HG02840 (cell line): ENCODE measurements at regions not wholly inside any gene's neighbourhood (a gene's known extent, or its start where the extent isn't known, plus 50 kb on each side); places are given as distances from the start of the nearest gene placed in this dataset.
"Not testable (repeated sequence)": the region's sequence is repeated elsewhere in the genome, so short reads cannot be mapped to it uniquely, and the experiment has no call there.

Source experiments
- ATAC-seq: cut with Tn5 transposase; IDR thresholded peaks from one replicate; pipeline ENCODE4 v1.9.1; 2021; ENCODE audit warnings: mild to moderate bottlenecking, moderate library complexity, moderate number of reproducible peaks; ENCODE audit not compliant: unreplicated experiment, low FRiP score

- ATAC-seq = no peak
Observed at GRCh38 chr3:163533381-163533780, 1544.9 kb downstream of the SI start.

- ATAC-seq = no peak
Observed at GRCh38 chr3:163523375-163523774, 1554.9 kb downstream of the SI start.

- no peak for ATAC-seq
Observed at GRCh38 chr3:163521261-163521660, 1557.0 kb downstream of the SI start.

- no peak for ATAC-seq
Observed at GRCh38 chr3:163518065-163518464, 1560.2 kb downstream of the SI start.

GRCh38 chr3:163513149-163513657 lies 1565.1 kb downstream of the SI start:
- ATAC-seq = no peak

GRCh38 chr3:163508206-163508605 lies 1570.1 kb downstream of the SI start:
- no peak for ATAC-seq

DNA sequence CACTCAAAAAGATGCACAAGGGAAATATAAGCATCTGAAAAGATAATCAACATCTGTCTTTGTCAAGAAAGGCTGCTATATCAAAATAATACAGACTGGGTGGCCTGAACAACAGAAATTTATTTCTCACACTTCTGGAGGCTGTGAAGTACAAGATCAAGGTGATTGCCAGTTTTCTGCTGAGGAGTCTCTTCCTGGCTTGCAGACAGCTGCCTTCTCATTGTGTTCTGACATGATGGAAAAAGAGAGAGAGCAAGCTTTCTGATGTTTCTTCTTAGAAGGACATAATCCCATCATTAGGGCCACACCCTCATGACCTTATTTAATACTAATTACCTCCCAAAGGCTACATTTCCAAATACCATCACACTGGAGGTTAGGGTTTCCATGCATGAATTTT lies 1573.3 kb downstream of the SI start:
- no peak for ATAC-seq

DNA sequence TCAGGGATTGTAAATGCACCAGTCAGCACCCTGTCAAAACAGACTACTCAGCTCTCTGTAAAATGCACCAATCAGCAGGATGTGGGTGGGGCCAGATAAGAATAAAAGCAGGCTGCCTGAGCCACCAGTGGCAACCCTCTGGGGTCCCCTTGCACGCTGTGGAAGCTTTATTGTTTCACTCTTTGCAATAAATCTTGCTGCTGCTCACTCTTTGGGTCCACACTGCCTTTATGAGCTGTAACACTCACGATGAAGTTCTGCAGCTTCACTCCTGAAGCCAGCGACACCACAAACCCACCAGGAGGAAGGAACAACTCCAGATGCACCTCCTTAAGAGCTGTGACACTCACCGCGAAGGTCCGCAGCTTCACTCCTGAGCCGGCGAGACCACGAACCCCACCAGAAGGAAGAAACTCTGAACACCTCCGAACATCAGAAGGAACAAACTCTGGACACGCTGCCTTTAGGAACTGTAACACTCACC lies 1578.5 kb downstream of the SI start:
- not testable (repeated sequence) for ATAC-seq

DNA sequence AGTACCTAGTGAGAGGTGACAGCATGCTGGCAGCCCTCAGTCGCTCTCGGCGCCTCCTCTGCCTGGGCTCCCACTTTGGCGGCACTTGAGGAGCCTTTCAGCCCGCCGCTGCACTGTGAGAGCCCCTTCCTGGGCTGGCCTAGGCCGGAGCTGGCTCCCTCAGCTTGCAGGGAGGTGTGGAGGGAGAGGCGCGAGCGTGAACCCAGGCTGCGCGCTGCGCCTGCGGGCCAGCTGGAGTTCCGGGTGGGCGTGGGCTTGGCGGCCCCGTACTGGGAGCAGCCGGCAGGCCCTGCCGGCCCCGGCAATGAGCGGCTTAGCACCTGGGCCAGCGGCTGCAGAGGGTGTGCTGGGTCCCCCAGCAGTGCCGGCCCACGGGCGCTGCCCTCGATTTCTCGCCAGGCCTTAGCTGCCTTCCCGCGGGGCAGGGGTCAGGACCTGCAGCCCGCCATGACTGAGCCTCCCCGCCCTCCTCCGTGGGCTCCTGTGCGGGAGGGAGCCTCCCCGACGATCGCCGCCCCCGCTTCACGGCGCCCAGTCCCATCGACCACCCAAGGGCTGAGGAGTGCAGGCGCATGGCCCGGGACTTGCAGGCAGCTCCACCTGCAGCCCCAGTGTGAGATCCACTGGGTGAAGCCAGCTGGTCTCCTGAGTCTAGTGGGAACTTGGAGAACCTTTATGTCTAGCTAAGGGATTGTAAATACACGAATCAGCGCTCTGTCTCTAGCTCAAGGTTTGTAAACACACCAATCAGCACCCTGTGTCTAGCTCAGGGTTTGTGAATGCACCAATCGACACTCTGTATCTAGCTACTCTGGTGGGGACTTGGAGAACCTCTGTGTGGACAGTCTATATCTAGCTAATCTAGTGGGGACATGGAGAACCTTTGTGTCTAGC lies 1579.2 kb downstream of the SI start:
- ATAC-seq = not testable (repeated sequence)

- no peak for ATAC-seq
Observed at GRCh38 chr3:163491714-163492113, 1586.6 kb downstream of the SI start.

DNA sequence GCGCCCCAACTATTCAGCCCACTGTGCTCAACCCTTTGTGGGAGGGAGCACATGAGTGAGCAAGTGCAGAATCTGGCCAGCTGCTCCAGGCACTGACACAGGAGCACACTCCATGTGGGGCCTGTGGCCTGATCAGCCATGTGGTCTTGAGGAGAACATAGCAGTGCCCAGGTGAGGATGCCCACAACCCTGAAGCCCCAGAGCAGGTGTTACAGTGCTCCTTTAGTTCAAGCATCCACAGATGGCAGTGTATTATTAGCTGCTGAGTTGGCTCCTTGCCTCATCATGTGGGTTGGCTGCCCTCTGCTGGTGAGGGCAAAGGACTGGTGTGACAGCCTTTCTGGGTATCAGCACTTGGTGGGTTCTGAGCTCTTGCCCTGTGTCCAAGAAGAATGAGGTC lies 1588.2 kb downstream of the SI start:
- peak; percentile 58 for ATAC-seq

DNA sequence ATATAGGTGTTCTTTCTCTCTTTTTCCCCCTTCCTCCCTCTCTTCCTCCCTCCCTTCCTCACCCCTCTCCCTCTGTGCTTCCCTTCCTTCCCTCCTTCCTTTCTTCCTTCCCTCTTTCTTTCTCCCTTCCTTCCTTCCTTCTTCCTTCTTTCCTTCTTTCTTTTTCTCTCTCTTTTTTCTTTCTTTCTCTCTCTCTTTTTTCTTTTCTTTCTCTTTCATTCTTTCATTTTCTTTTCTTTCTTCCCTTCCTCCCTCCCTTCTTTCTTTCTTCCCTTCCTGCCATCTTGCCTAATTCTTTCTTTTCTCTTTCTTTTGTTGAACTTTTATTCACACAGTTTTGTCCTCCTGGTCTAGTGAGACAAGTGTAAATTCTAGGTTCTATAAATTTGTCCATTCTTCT lies 1595.6 kb downstream of the SI start:
- ATAC-seq = no peak

GRCh38 chr3:163481738-163482137 lies 1596.6 kb downstream of the SI start:
- ATAC-seq = no peak

DNA sequence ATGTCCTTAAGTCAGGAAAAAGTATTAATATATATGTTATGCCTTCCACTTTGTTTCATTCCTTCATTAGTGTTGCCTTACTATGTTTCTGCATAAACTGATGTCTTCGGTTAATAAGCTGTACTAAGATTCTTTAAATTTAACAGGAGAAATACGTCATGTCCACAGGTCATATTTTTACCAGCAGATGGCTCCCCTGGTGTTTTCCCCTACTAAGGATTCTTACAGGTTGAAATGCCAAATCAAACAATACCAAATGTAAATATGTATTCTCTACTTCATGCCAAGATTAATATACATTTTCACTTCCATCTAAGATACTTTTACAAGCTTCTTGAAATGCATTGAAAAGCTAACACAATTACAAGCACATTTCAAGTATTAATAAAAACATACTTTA lies 1602.1 kb downstream of the SI start:
- no peak for ATAC-seq

GRCh38 chr3:163474766-163475165 lies 1603.5 kb downstream of the SI start:
- ATAC-seq = no peak

DNA sequence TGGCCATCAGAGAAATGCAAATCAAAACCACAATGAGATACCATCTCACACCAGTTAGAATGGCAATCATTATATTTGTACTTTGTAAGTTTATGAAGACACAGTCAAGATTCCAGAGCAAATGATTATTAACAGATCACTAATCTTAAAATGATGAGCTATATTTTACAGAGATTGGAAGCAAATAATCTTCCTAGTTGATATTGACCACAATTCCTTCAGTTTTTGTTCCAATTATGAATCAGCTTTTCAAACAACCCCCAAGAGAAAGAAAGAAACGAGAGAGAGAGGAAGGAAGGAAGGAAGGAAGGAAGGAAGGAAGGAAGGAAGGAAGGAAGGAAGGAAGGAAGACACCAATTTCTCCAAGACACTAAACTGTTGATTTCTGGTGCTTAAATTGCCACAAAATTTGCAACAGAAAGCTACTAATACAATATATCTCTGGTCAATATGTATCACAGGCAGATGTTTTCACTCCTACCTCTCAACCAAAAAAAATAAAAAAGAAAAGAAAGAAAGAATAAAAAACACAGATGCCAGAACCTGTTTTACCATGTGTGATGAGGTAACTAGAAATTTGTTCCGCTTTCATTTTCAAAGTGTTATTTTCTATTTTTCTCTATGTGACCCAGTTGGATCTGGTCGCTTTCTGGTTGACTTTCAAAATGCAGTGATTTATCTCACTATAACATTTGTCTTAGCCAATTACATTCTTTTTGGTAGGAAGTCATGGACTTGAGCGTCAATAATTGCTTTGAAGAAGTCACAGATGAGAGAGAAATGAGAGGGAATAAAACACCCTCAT lies 1609.6 kb downstream of the SI start:
- ATAC-seq = no peak

- ATAC-seq = no peak
Observed at GRCh38 chr3:163462446-163462845, 1615.8 kb downstream of the SI start.

GRCh38 chr3:163450698-163451097 lies 1627.6 kb downstream of the SI start:
- ATAC-seq = no peak

DNA sequence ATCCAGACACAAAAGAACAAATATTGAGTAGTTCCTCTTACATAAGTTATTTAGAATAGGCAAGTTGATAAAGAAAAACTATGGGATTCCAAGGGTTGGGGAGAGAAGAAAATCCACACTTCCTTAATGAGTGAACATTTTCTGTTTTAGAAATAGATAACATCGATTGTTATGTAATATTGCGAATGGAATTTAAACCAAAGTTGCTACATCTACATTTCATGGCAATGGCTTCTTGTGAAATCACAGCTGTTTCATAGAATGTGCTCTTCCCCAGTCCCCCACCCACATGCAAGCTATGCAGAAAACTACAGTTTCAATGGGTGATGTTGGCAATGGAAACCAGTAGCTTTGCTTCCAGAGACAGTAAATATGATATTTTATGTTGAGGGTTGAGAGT lies 1639.5 kb downstream of the SI start:
- no peak for ATAC-seq

- no peak for ATAC-seq
Observed at GRCh38 chr3:163422671-163423070, 1655.6 kb downstream of the SI start.
